ENCODE measurements at regions not wholly inside any gene's neighbourhood (a gene's known extent, or its start where the extent isn't known, plus 50 kb on each side); places are given as distances from the start of the nearest gene placed in this dataset.

- Histone ChIP-seq H3K36me3 (ENCODE audit: control insufficient read depth in 4 of 4, insufficient read depth in 3 of 4, low read depth in 1 of 4, low read length in 3 of 4) (no peaks in the 10 kb centered on the region), H3K4me1 (ENCODE audit: control insufficient read depth in 4 of 4, insufficient read depth in 4 of 4, low read length in 3 of 4) (no peaks in the 10 kb centered on the region), H3K9ac (ENCODE audit: low read depth in 1 of 2, low read length in 2 of 2) (no peak overlapping the region), H3K27me3 (ENCODE audit: control insufficient read depth in 4 of 4, insufficient read depth in 4 of 4, low read length in 3 of 4) (no peaks in the 10 kb centered on the region), H3K9me3 (ENCODE audit: control insufficient read depth in 4 of 4, low read length in 3 of 4) (peaks cover 0 to 2% (median 0%) of the 10 kb centered on the region in 4 donors), H3K27ac (ENCODE audit: low read depth in 1 of 2, low read length in 2 of 2) (no peak overlapping the region), H3K4me3 (ENCODE audit: low read depth in 1 of 3, low read length in 3 of 3) (no peak overlapping the region)
- TF ChIP-seq ATF3 (IDR thresholded peaks at IDR 0.05) = no peak
- TF ChIP-seq RAD21 (IDR thresholded peaks at IDR 0.05) = no peak
- TF ChIP-seq, protein P1, sequence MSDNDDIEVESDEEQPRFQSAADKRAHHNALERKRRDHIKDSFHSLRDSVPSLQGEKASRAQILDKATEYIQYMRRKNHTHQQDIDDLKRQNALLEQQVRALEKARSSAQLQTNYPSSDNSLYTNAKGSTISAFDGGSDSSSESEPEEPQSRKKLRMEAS (IDR thresholded peaks at IDR 0.05) = no peak
- no peak for TF ChIP-seq EGR1 (IDR thresholded peaks at IDR 0.05; ENCODE audit: low read depth in 2 of 2)
- TF ChIP-seq SP1 (IDR thresholded peaks at IDR 0.05) = no peak
- no peak for TF ChIP-seq GABPA (IDR thresholded peaks at IDR 0.05 in 1 of 2, conservative IDR thresholded peaks at IDR 0.05 in 1 of 2)
- TF ChIP-seq, protein P2, sequence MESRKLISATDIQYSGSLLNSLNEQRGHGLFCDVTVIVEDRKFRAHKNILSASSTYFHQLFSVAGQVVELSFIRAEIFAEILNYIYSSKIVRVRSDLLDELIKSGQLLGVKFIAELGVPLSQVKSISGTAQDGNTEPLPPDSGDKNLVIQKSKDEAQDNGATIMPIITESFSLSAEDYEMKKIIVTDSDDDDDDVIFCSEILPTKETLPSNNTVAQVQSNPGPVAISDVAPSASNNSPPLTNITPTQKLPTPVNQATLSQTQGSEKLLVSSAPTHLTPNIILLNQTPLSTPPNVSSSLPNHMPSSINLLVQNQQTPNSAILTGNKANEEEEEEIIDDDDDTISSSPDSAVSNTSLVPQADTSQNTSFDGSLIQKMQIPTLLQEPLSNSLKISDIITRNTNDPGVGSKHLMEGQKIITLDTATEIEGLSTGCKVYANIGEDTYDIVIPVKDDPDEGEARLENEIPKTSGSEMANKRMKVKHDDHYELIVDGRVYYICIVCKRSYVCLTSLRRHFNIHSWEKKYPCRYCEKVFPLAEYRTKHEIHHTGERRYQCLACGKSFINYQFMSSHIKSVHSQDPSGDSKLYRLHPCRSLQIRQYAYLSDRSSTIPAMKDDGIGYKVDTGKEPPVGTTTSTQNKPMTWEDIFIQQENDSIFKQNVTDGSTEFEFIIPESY (IDR thresholded peaks at IDR 0.05) = no peak
- no peak for TF ChIP-seq JUND (IDR thresholded peaks at IDR 0.05)
- no peak for TF ChIP-seq HNF4A (conservative IDR thresholded peaks at IDR 0.05)
- TF ChIP-seq FOXA1 (IDR thresholded peaks at IDR 0.05) = no peak
- TF ChIP-seq, protein P3, sequence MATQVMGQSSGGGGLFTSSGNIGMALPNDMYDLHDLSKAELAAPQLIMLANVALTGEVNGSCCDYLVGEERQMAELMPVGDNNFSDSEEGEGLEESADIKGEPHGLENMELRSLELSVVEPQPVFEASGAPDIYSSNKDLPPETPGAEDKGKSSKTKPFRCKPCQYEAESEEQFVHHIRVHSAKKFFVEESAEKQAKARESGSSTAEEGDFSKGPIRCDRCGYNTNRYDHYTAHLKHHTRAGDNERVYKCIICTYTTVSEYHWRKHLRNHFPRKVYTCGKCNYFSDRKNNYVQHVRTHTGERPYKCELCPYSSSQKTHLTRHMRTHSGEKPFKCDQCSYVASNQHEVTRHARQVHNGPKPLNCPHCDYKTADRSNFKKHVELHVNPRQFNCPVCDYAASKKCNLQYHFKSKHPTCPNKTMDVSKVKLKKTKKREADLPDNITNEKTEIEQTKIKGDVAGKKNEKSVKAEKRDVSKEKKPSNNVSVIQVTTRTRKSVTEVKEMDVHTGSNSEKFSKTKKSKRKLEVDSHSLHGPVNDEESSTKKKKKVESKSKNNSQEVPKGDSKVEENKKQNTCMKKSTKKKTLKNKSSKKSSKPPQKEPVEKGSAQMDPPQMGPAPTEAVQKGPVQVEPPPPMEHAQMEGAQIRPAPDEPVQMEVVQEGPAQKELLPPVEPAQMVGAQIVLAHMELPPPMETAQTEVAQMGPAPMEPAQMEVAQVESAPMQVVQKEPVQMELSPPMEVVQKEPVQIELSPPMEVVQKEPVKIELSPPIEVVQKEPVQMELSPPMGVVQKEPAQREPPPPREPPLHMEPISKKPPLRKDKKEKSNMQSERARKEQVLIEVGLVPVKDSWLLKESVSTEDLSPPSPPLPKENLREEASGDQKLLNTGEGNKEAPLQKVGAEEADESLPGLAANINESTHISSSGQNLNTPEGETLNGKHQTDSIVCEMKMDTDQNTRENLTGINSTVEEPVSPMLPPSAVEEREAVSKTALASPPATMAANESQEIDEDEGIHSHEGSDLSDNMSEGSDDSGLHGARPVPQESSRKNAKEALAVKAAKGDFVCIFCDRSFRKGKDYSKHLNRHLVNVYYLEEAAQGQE (IDR thresholded peaks at IDR 0.05) = no peak
- no peak for TF ChIP-seq TAF1 (conservative IDR thresholded peaks at IDR 0.05)
- no peak for TF ChIP-seq RXRA (IDR thresholded peaks at IDR 0.05)
- no peak for TF ChIP-seq YY1 (IDR thresholded peaks at IDR 0.05)
- TF ChIP-seq, protein P4, sequence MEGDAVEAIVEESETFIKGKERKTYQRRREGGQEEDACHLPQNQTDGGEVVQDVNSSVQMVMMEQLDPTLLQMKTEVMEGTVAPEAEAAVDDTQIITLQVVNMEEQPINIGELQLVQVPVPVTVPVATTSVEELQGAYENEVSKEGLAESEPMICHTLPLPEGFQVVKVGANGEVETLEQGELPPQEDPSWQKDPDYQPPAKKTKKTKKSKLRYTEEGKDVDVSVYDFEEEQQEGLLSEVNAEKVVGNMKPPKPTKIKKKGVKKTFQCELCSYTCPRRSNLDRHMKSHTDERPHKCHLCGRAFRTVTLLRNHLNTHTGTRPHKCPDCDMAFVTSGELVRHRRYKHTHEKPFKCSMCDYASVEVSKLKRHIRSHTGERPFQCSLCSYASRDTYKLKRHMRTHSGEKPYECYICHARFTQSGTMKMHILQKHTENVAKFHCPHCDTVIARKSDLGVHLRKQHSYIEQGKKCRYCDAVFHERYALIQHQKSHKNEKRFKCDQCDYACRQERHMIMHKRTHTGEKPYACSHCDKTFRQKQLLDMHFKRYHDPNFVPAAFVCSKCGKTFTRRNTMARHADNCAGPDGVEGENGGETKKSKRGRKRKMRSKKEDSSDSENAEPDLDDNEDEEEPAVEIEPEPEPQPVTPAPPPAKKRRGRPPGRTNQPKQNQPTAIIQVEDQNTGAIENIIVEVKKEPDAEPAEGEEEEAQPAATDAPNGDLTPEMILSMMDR (IDR thresholded peaks at IDR 0.05; ENCODE audit: low read depth, low read length, missing input control) = no peak
- no peak for TF ChIP-seq HNF4G (IDR thresholded peaks at IDR 0.05)
- TF ChIP-seq FOXA2 (IDR thresholded peaks at IDR 0.05) = no peak
- no peak for TF ChIP-seq NR2F2 (IDR thresholded peaks at IDR 0.05)
- 81% methylated on average over 3 of the region's 3 CpGs for WGBS
- no peak for DNase-seq (ENCODE audit: low spot score)
Measured at GRCh38 chr3:127099982-127100381, 92.9 kb upstream of the PRR23E start.
